Endodermal cell (in vitro differentiated cells): ENCODE measurements at regions not wholly inside any gene's neighbourhood (a gene's known extent, or its start where the extent isn't known, plus 50 kb on each side); places are given as distances from the start of the nearest gene placed in this dataset.

Experiments
- DNase-seq: peaks from one replicate; pipeline ENCODE4 v3.0.0-alpha.2; 2017
- H3K27ac ChIP-seq: 2 replicates; pipeline ENCODE4 v1.5.1; 2013; ENCODE audit warnings: mild to moderate bottlenecking, low read depth, low read length, moderate library complexity
- H3K27me3 ChIP-seq: 2 replicates; pipeline ENCODE4 v1.6.1; 2013; ENCODE audit warnings: mild to moderate bottlenecking, low read length, moderate library complexity; ENCODE audit not compliant: insufficient read depth, control insufficient read depth, poor library complexity, severe bottlenecking
- H3K36me3 ChIP-seq: 2 replicates; pipeline ENCODE4 v1.7.0; 2013; ENCODE audit warnings: mild to moderate bottlenecking, low read length, moderate library complexity; ENCODE audit not compliant: control insufficient read depth, insufficient read depth
- H3K4me1 ChIP-seq: one replicate; pipeline ENCODE4 v1.7.0; 2013; ENCODE audit warnings: low read length; ENCODE audit not compliant: control insufficient read depth, insufficient read depth
- H3K4me3 ChIP-seq: 2 replicates; pipeline ENCODE4 v1.5.1; 2013; ENCODE audit warnings: mild to moderate bottlenecking, low read length, moderate library complexity
- H3K9ac ChIP-seq: 2 replicates; pipeline ENCODE4 v1.6.1; 2013; ENCODE audit warnings: mild to moderate bottlenecking, low read length, moderate library complexity; ENCODE audit not compliant: poor library complexity, severe bottlenecking; ENCODE audit errors: extremely low read depth
- H3K9me3 ChIP-seq: 2 replicates; pipeline ENCODE4 v1.6.1; 2013; ENCODE audit warnings: mild to moderate bottlenecking, low read length, moderate library complexity; ENCODE audit not compliant: control insufficient read depth
- H3K27ac Mint-ChIP-seq: 2 replicates; pipeline ENCODE4 v1.8.0; 2020; ENCODE audit warnings: mixed read lengths
- H3K27me3 Mint-ChIP-seq: 2 replicates; pipeline ENCODE4 v1.8.0; 2021; ENCODE audit warnings: mild to moderate bottlenecking, mixed read lengths; ENCODE audit not compliant: insufficient read depth
- H3K36me3 Mint-ChIP-seq: 2 replicates; pipeline ENCODE4 v1.8.0; 2020; ENCODE audit warnings: low read depth, mixed read lengths
- H3K4me1 Mint-ChIP-seq: 2 replicates; pipeline ENCODE4 v1.8.0; 2020; ENCODE audit warnings: mixed read lengths
- H3K4me3 Mint-ChIP-seq: 2 replicates; pipeline ENCODE4 v1.8.0; 2020; ENCODE audit warnings: mild to moderate bottlenecking, moderate library complexity, mixed read lengths
- H3K9me3 Mint-ChIP-seq: 2 replicates; pipeline ENCODE4 v1.8.0; 2020; ENCODE audit warnings: mild to moderate bottlenecking, mixed read lengths
- CTCF ChIP-seq: fragments of 200-600 bp; sonication (generic); conservative IDR thresholded peaks from 2 replicates; pipeline ENCODE4 v1.5.0; 2021; ENCODE audit warnings: antibody characterized with exemption, mild to moderate bottlenecking
- WGBS, 2 experiments: methylation state at CpG; one replicate each; pipeline versions ENCODE4 v1.1.5 to v1.1.7; 2013; ENCODE audit warnings: missing lambda C conversion rate in 2 of 2, mixed read lengths in 1 of 2; ENCODE audit not compliant: insufficient coverage in 1 of 2, insufficient read length in 1 of 2; 5-methylcytosine and 5-hydroxymethylcytosine counted together

DNA sequence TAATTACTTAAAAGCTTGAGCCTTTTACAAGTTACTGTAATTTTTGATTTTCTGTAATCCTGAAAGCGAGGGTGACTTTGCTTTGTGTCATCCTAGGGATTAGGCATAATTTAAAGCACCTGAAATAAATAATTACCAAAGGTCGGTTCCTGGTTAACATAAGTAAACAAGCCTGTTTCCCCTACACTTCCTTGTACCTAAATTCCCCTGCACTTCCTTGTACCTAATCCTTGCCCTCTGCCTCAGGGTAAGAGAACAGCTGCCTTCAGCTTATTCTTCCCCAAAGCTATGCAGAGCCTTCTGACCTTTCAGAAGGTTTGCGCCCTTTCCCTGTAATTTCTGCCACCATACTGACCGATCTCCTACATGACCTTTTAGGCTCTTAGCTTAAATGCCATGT is 166.1 kb upstream of the PDE5A start:
- DNase-seq, result no peak
- no peaks in the 10 kb centered on the region for H3K4me1 ChIP-seq
- 89% methylated on average over 2 to 4 of the region's 4 CpGs for WGBS, 2 experiments
- H3K4me3 Mint-ChIP-seq, result no peak overlapping the region
- H3K27ac ChIP-seq, result no peak overlapping the region
- no peak for TF ChIP-seq CTCF
- no peak overlapping the region for H3K27ac Mint-ChIP-seq
- H3K9me3 ChIP-seq, result no peaks in the 10 kb centered on the region
- no peaks in the 10 kb centered on the region for H3K36me3 ChIP-seq
- no peak overlapping the region for H3K4me3 ChIP-seq
- peaks cover 15% of the 10 kb centered on the region for H3K4me1 Mint-ChIP-seq
- H3K27me3 Mint-ChIP-seq, result no peaks in the 10 kb centered on the region
- no peaks in the 10 kb centered on the region for H3K36me3 Mint-ChIP-seq
- no peak overlapping the region for H3K9ac ChIP-seq
- H3K27me3 ChIP-seq, result no peaks in the 10 kb centered on the region
- H3K9me3 Mint-ChIP-seq, result peaks cover 3% of the 10 kb centered on the region

- Histone ChIP-seq H3K9ac (no peak overlapping the region), H3K36me3 (no peaks in the 10 kb centered on the region), H3K27me3 (no peaks in the 10 kb centered on the region), H3K27ac (no peak overlapping the region), H3K4me3 (no peak overlapping the region), H3K9me3 (peaks cover 3% of the 10 kb centered on the region), H3K4me1 (no peaks in the 10 kb centered on the region)
- no peak overlapping the region for H3K27ac Mint-ChIP-seq
- no peak overlapping the region for H3K4me3 Mint-ChIP-seq
- no peaks in the 10 kb centered on the region for H3K27me3 Mint-ChIP-seq
- peaks cover 3% of the 10 kb centered on the region for H3K9me3 Mint-ChIP-seq
- DNase-seq, result no peak
- peaks cover 10% of the 10 kb centered on the region for H3K4me1 Mint-ChIP-seq
- no peaks in the 10 kb centered on the region for H3K36me3 Mint-ChIP-seq
- WGBS, 2 experiments, result 94 to 100% methylated on average over 2 to 4 of the region's 4 CpGs
- TF ChIP-seq CTCF, result no peak
Measured at GRCh38 chr4:119794113-119794512, 165.5 kb upstream of the PDE5A start.

- no peaks in the 10 kb centered on the region for H3K27me3 Mint-ChIP-seq
- 100% methylated on average over 1 of the region's 1 CpG; no CpG with 5 or more reads in 1 of the 2 experiments for WGBS, 2 experiments
- H3K27ac Mint-ChIP-seq, result no peak overlapping the region
- TF ChIP-seq CTCF, result no peak
- no peak overlapping the region for H3K4me3 Mint-ChIP-seq
- H3K9me3 Mint-ChIP-seq, result peaks cover 20% of the 10 kb centered on the region
- Histone ChIP-seq H3K4me1 (no peaks in the 10 kb centered on the region), H3K36me3 (no peaks in the 10 kb centered on the region), H3K9me3 (peaks cover 17% of the 10 kb centered on the region), H3K27ac (peak overlapping the region; percentile 50), H3K4me3 (no peak overlapping the region), H3K9ac (no peak overlapping the region), H3K27me3 (no peaks in the 10 kb centered on the region)
- no peaks in the 10 kb centered on the region for H3K4me1 Mint-ChIP-seq
- H3K36me3 Mint-ChIP-seq, result peaks cover 3% of the 10 kb centered on the region
- no peak for DNase-seq
Measured at GRCh38 chr4:119788349-119789266, 160.0 kb upstream of the PDE5A start.
